ENCODE measurements at regions not wholly inside any gene's neighbourhood (a gene's known extent, or its start where the extent isn't known, plus 50 kb on each side); places are given as distances from the start of the nearest gene placed in this dataset.

DNA sequence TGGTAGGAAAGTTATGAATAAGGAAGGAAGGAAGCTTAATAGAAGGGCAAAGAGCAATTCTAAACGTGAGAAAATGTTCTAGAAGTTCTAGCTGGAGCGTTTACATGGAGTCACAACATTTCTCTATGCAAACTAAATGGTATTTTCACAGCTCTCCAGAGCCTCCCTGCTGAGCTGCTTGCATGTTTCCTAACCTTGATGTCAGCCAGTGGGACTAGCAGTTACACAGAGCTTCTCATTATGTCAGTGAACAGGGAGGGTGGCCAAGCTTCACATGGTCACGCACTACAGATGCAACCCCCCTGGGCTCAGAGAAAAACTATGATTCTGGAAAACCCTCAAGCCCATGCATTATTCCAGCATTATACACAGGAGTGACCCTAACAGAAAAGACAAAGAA lies 153.4 kb upstream of the CCDC150 start:
- CTCF ChIA-PET, result interaction anchor here (1.0 to 1.2 kb wide), 2 partner anchors 33 to 265 kb away, joined by 3 read pairs; no protein-coding TSS in a partner anchor
- POLR2A ChIA-PET, result no interaction called here
- DNase-seq (ENCODE audit: extremely low spot score), result no peak
- TF ChIP-seq BHLHE40 (IDR thresholded peaks at IDR 0.05; ENCODE audit: borderline replicate concordance) (no peak), ELF4 (IDR thresholded peaks at IDR 0.05) (no peak), HDGF (IDR thresholded peaks at IDR 0.05; ENCODE audit: borderline replicate concordance) (no peak), LEF1 (IDR thresholded peaks at IDR 0.05; ENCODE audit: borderline replicate concordance) (no peak), NFRKB (IDR thresholded peaks at IDR 0.05) (no peak), SUZ12 (IDR thresholded peaks at IDR 0.05) (no peak), TARDBP (IDR thresholded peaks at IDR 0.05) (no peak), L3MBTL2 (conservative IDR thresholded peaks at IDR 0.05) (no peak), FOXA1 (IDR thresholded peaks at IDR 0.05) (no peak), ZNF384 (IDR thresholded peaks at IDR 0.05) (no peak)
- TF ChIP-seq, protein P1, sequence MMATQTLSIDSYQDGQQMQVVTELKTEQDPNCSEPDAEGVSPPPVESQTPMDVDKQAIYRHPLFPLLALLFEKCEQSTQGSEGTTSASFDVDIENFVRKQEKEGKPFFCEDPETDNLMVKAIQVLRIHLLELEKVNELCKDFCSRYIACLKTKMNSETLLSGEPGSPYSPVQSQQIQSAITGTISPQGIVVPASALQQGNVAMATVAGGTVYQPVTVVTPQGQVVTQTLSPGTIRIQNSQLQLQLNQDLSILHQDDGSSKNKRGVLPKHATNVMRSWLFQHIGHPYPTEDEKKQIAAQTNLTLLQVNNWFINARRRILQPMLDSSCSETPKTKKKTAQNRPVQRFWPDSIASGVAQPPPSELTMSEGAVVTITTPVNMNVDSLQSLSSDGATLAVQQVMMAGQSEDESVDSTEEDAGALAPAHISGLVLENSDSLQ (IDR thresholded peaks at IDR 0.05), result no peak

GRCh38 chr2:196487417-196487816 lies 152.1 kb upstream of the CCDC150 start:
- POLR2A ChIA-PET, result interaction anchor here (1.1 kb wide), 1 partner anchor 31 kb away, joined by 5 read pairs; no protein-coding TSS in a partner anchor
- CTCF ChIA-PET, result no interaction called here
- no peak for TF ChIP-seq NFRKB (IDR thresholded peaks at IDR 0.05)
- TF ChIP-seq SP1 (IDR thresholded peaks at IDR 0.05), result no peak
- TF ChIP-seq ZNF384 (IDR thresholded peaks at IDR 0.05), result no peak
- TF ChIP-seq, protein P1 (IDR thresholded peaks at IDR 0.05), result no peak
- no peak for TF ChIP-seq FOXA1 (IDR thresholded peaks at IDR 0.05)
- no peak for TF ChIP-seq L3MBTL2 (conservative IDR thresholded peaks at IDR 0.05)
- no peak for TF ChIP-seq CTBP1 (IDR thresholded peaks at IDR 0.05; ENCODE audit: borderline replicate concordance)
- no peak for TF ChIP-seq ARNT (IDR thresholded peaks at IDR 0.05)
- no peak for DNase-seq (ENCODE audit: extremely low spot score)

DNA sequence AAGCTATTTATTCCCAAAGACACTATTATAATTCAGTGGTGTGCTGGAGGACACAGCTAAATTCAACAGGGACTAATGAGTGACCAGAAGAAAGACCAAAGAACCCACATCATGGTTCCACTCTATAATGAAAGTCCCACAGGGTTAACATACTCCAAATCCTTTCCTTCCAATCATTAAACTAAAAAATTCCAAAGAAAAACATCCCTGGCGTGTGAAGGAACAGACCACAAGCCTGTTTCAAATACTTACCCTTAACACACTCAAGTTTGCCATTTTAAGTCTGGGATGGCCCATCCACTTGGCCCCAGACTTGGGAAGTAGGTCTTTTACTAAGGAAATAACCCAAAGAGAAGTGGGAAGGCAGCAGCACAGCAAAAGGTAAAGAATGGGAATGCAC lies 150.1 kb upstream of the CCDC150 start:
- TF ChIP-seq CTBP1 (IDR thresholded peaks at IDR 0.05; ENCODE audit: borderline replicate concordance) (no peak), FOXA1 (IDR thresholded peaks at IDR 0.05) (no peak)
- CTCF ChIA-PET, result no interaction called here
- POLR2A ChIA-PET, result no interaction called here
- no peak for DNase-seq (ENCODE audit: extremely low spot score)

DNA sequence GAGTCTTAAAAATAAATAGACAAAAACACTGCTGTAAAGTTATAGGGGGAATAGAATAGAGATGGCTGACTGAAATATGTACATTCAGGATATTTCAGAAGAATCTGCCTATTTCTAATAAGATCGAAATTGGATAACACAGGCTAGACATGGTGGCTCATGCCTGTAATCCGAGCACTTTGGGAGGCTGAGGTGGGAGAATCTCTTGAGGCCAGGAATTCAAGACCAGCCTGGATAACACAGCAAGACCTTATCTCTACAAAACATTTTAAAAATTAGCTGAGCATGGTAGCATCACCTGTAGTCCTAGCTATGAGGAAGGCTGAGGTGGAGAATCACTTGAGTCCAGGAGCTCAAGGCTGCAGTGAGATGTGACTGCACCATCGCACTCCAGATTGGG lies 146.6 kb upstream of the CCDC150 start:
- ChIA-PET CTCF (no interaction called here), POLR2A (no interaction called here)
- no peak for DNase-seq (ENCODE audit: extremely low spot score)
- TF ChIP-seq NFRKB (IDR thresholded peaks at IDR 0.05) (no peak), FOXK2 (IDR thresholded peaks at IDR 0.05) (no peak), FOXM1 (IDR thresholded peaks at IDR 0.05; ENCODE audit: borderline replicate concordance) (no peak), FOXA1 (IDR thresholded peaks at IDR 0.05) (no peak), ZNF384 (IDR thresholded peaks at IDR 0.05) (no peak), BHLHE40 (IDR thresholded peaks at IDR 0.05; ENCODE audit: borderline replicate concordance) (no peak), CTBP1 (IDR thresholded peaks at IDR 0.05; ENCODE audit: borderline replicate concordance) (no peak), LEF1 (IDR thresholded peaks at IDR 0.05; ENCODE audit: borderline replicate concordance) (no peak)
- TF ChIP-seq, protein P1 (IDR thresholded peaks at IDR 0.05), result no peak

GRCh38 chr2:196498962-196499361 lies 140.6 kb upstream of the CCDC150 start:
- ChIA-PET POLR2A (no interaction called here), CTCF (no interaction called here)
- TF ChIP-seq FOXA1 (IDR thresholded peaks at IDR 0.05), result no peak
- no peak for TF ChIP-seq LEF1 (IDR thresholded peaks at IDR 0.05; ENCODE audit: borderline replicate concordance)
- TF ChIP-seq FOXM1 (IDR thresholded peaks at IDR 0.05; ENCODE audit: borderline replicate concordance), result no peak
- TF ChIP-seq NFRKB (IDR thresholded peaks at IDR 0.05), result no peak
- TF ChIP-seq TARDBP (IDR thresholded peaks at IDR 0.05), result no peak
- no peak for TF ChIP-seq ELF4 (IDR thresholded peaks at IDR 0.05)
- TF ChIP-seq L3MBTL2 (conservative IDR thresholded peaks at IDR 0.05), result no peak
- TF ChIP-seq SUZ12 (IDR thresholded peaks at IDR 0.05), result no peak
- no peak for TF ChIP-seq ZNF384 (IDR thresholded peaks at IDR 0.05)
- no peak for TF ChIP-seq BHLHE40 (IDR thresholded peaks at IDR 0.05; ENCODE audit: borderline replicate concordance)
- TF ChIP-seq CTBP1 (IDR thresholded peaks at IDR 0.05; ENCODE audit: borderline replicate concordance), result no peak
- no peak for DNase-seq (ENCODE audit: extremely low spot score)

DNA sequence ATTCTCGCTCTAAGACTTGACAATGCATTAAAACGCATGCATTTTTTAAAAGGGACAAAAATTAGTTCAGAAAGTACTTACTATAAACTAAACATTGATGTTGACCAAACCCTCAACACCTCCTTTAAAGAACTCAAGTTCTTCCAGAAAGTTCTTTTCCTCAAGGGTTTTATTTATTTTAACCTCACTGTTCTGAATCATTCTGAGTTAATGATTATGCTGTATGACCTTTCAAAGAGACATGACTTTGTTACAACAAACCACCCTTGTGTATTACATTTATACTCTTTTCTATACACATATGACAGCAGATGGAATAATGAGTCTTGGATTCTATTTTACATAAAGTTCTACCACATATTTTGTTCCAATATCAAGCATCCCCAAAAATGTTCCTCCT lies 139.8 kb upstream of the CCDC150 start:
- ChIA-PET CTCF (no interaction called here), POLR2A (no interaction called here)
- TF ChIP-seq FOXK2 (IDR thresholded peaks at IDR 0.05) (no peak), FOXM1 (IDR thresholded peaks at IDR 0.05; ENCODE audit: borderline replicate concordance) (no peak), TARDBP (IDR thresholded peaks at IDR 0.05) (no peak), SP1 (IDR thresholded peaks at IDR 0.05) (no peak), FOXA1 (IDR thresholded peaks at IDR 0.05) (no peak), NFRKB (IDR thresholded peaks at IDR 0.05) (no peak), L3MBTL2 (conservative IDR thresholded peaks at IDR 0.05) (no peak), SUZ12 (IDR thresholded peaks at IDR 0.05) (no peak), CTBP1 (IDR thresholded peaks at IDR 0.05; ENCODE audit: borderline replicate concordance) (no peak), ELF4 (IDR thresholded peaks at IDR 0.05) (no peak), ZNF384 (IDR thresholded peaks at IDR 0.05) (no peak)
- TF ChIP-seq, protein P1 (IDR thresholded peaks at IDR 0.05), result no peak
- no peak for DNase-seq (ENCODE audit: extremely low spot score)

Measured in HEK293T (cell line).